ENCODE measurements at regions not wholly inside any gene's neighbourhood (a gene's known extent, or its start where the extent isn't known, plus 50 kb on each side); places are given as distances from the start of the nearest gene placed in this dataset.

GRCh38 chr5:17326600-17327037 is 109.2 kb downstream of the BASP1 start:
- TF ChIP-seq POLR2A (IDR thresholded peaks at IDR 0.05) (no peak), CTCF (IDR thresholded peaks at IDR 0.05) (no peak)

Measured in tibial nerve (tissue), 3 donors.